Fibroblast of the aortic adventitia (primary cell): ENCODE measurements at regions not wholly inside any gene's neighbourhood (a gene's known extent, or its start where the extent isn't known, plus 50 kb on each side); places are given as distances from the start of the nearest gene placed in this dataset.
A peak's percentile ranks its signal among the peaks of the same experiment; 100 is the strongest.

Experiments
- DNase-seq: peaks from one replicate; pipeline ENCODE4 v3.0.0-alpha.2; 2010; ENCODE audit warnings: low read depth
- H3K4me3 ChIP-seq: 2 replicates; pipeline ENCODE4 v1.5.1; 2011; ENCODE audit warnings: low read depth, mild to moderate bottlenecking, control low read depth, low read length, moderate library complexity
- CTCF ChIP-seq: IDR thresholded peaks from 2 replicates; pipeline ENCODE4 v1.5.1; 2011; ENCODE audit warnings: mild to moderate bottlenecking, low read length, control low read depth, inconsistent platforms; ENCODE audit not compliant: insufficient read depth

- DNase-seq = peak; percentile 19
- TF ChIP-seq CTCF = no peak
- no peak overlapping the region for H3K4me3 ChIP-seq
These were observed 51.7 kb upstream of the ACVR2A start for GRCh38 chr2:147792966-147793617.

- no peak for TF ChIP-seq CTCF
These were observed 54.2 kb upstream of the ACVR2A start for GRCh38 chr2:147790580-147790979.

GRCh38 chr2:147789720-147790119 is 55.1 kb upstream of the ACVR2A start:
- no peak overlapping the region for H3K4me3 ChIP-seq
- DNase-seq = peak; percentile 38
- no peak for TF ChIP-seq CTCF

More at GRCh38 chr2:147790580-147790979, 54.2 kb upstream of the ACVR2A start:
- H3K4me3 ChIP-seq = no peak overlapping the region
- DNase-seq = no peak

DNA sequence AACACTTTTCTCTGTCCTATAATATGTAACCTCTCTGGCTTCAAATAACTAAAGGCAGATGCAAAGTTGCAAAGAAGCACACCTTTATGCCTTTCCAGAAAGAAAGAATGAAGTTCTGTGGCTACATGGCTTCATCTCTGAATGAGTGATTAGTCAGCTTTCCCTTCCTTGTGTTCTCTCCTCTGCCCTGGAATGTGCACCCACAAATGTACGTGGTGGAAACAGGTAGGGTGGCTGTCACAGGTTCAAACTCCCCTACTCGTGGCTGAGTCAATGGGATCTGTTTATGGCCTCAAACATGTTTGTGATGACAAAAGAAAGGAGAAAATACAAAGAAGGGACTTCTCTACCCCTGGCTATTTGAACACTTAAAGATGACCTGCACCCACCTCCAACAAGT is 55.5 kb upstream of the ACVR2A start:
- DNase-seq = no peak
- no peak for TF ChIP-seq CTCF
- H3K4me3 ChIP-seq = no peak overlapping the region

DNA sequence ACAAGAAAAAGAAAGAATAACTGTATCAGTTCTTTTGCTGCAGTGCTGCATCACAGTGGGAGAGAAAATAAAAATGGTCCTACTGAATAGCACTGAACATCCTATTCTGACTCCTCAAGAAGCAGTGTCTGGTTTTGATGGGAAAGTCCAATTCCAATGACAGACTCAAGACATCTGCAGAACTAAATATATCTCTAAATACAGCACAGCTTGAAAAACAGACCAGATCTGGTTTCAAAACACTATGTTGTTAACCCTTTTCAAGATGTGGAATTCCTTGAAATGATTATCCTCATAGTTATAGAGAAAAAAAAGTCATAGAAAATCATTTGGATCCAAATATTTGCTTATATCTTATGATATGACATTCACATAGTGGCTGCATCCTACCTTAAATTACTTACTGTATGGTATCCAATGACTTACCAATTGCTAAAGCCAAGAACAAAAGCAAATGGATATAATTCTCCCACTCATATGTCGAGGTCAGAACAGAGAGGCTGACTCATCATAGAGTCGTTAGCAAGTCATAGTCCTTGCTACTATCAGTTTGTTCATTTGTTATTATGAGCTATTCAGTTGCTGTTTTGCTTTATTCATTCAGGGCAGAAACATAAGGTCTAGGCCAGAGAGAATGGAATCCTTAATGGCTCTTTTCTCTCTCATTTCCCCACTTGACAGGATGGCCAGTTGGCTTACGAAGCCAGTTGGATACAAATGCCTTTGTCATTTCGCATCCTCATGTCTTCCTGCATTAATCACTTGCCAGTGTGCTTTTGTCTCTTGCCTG is 62.5 kb upstream of the ACVR2A start:
- no peak for TF ChIP-seq CTCF
- DNase-seq = peak; percentile 51
- H3K4me3 ChIP-seq = no peak overlapping the region

DNA sequence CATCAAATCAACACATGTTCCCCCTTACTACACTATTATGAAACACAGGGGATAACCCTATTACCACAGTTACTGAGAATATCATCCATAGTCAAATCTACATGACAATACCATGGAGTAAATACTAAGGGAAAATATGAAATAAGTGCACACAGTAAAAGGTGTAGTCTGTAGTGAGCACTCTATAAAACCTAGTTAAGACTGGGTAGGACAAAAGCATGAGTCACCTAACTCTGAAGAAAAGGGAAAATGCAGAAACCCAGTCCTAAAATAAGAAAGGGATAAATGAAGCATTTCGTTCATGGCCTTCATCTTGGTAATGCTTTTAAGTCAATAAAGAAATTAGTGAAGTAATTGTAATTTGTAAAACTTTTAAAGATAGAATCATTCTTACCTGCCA is 65.4 kb upstream of the ACVR2A start:
- no peak for DNase-seq
- H3K4me3 ChIP-seq = no peak overlapping the region
- TF ChIP-seq CTCF = no peak
